Skeletal muscle tissue (tissue), 3 donors: ENCODE measurements at regions not wholly inside any gene's neighbourhood (a gene's known extent, or its start where the extent isn't known, plus 50 kb on each side); places are given as distances from the start of the nearest gene placed in this dataset.
"Not testable (repeated sequence)": the region's sequence is repeated elsewhere in the genome, so short reads cannot be mapped to it uniquely, and the experiment has no call there.

ENCODE experiments used
- H3K27ac ChIP-seq: one replicate; pipeline ENCODE4 v1.7.0; 2013; ENCODE audit warnings: mild to moderate bottlenecking, low read depth, low read length, inconsistent platforms
- H3K27me3 ChIP-seq, 3 donors: one replicate each; pipeline ENCODE4 v1.7.0; 2013; ENCODE audit warnings: low read length in 3 of 3; ENCODE audit not compliant: control insufficient read depth in 3 of 3, insufficient read depth in 3 of 3
- H3K36me3 ChIP-seq, 3 donors: one replicate each; pipeline ENCODE4 v1.7.0; 2013; ENCODE audit warnings: low read length in 3 of 3; ENCODE audit not compliant: control insufficient read depth in 3 of 3, insufficient read depth in 3 of 3
- H3K4me1 ChIP-seq, 3 donors: one replicate each; pipeline ENCODE4 v1.7.0; 2013; ENCODE audit warnings: low read length in 3 of 3, mild to moderate bottlenecking in 3 of 3; ENCODE audit not compliant: control insufficient read depth in 3 of 3, insufficient read depth in 3 of 3
- H3K4me3 ChIP-seq, 3 donors: one replicate each; pipeline ENCODE4 v1.7.0; 2013; ENCODE audit warnings: low read length in 3 of 3
- H3K9ac ChIP-seq, 3 donors: one replicate each; pipeline ENCODE4 v1.7.0; 2013; ENCODE audit warnings: low read length in 3 of 3, mild to moderate bottlenecking in 3 of 3, moderate library complexity in 2 of 3, low read depth in 1 of 3
- H3K9me3 ChIP-seq, 3 donors: one replicate each; pipeline ENCODE4 v1.7.0; 2013; ENCODE audit warnings: low read length in 3 of 3; ENCODE audit not compliant: control insufficient read depth in 3 of 3
- donor health status: Osteomylitis.

DNA sequence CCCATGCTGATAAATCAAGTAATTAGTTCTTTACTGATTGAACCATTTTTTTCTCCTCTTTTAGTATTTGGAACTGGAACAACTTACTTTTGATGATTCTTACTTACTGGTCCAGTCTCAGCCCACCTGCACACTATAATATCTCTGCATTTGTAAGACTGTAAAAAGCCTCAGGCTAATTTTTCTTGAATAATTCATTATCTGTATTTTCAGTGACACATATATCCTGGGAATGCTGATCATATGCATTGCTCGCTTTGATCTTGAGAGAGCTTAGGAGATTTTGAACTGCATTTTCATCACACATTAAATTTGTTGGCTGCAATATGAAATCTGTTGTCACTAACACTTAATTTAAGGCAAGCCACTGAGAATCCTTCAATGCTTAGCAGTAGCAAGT lies 760.6 kb downstream of the EDEM1 start:
- Histone ChIP-seq H3K36me3 (no peaks in the 10 kb centered on the region), H3K27me3 (no peaks in the 10 kb centered on the region), H3K9ac (no peak overlapping the region), H3K4me1 (no peaks in the 10 kb centered on the region), H3K9me3 (no peaks in the 10 kb centered on the region), H3K4me3 (no peak overlapping the region), H3K27ac (no peak overlapping the region)

DNA sequence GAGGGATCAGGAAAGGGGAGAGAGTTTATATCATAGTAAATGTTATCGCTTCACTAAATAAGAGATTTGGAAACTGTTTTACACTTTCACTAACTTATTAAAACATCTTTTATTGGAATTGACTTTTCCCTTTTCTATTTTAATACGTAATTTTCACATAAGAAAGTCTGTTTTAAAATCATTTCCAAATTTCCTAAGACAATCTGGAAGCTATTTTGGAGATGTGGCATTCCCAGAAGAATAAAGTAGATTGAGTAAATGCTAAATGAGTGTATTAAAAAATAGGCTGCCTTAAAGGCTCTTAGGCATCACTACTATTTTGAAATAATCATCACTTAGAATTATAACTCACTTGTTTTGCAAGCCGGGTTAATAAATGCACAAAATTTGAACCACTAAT lies 763.5 kb downstream of the EDEM1 start:
- Histone ChIP-seq H3K36me3 (no peaks in the 10 kb centered on the region), H3K27ac (no peak overlapping the region), H3K4me3 (no peak overlapping the region), H3K9me3 (peaks cover 0 to 3% (median 0%) of the 10 kb centered on the region in 3 donors), H3K9ac (no peak overlapping the region), H3K27me3 (no peaks in the 10 kb centered on the region), H3K4me1 (no peaks in the 10 kb centered on the region)

DNA sequence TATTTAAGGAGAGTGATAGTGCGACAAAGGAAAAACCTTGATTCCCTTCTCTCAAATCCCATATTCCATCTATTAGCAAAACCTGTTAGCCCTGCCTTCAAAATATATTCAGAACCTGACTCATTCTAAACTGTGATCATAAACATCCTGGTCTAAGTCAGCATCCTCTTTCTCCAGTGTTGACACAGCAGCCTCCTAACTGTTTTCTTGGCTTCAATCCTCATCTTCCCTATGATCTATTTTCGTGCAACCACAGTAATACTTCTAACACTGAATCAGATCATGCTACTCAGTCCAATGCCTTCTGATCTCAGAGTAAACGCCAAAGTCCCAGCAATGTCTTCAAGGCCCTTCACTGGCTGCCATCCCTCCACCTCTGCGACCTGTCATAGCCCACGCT lies 785.1 kb downstream of the EDEM1 start:
- Histone ChIP-seq H3K4me3 (no peak overlapping the region), H3K36me3 (no peaks in the 10 kb centered on the region), H3K27me3 (no peaks in the 10 kb centered on the region), H3K9ac (no peak overlapping the region), H3K4me1 (no peaks in the 10 kb centered on the region), H3K9me3 (no peaks in the 10 kb centered on the region), H3K27ac (no peak overlapping the region)

DNA sequence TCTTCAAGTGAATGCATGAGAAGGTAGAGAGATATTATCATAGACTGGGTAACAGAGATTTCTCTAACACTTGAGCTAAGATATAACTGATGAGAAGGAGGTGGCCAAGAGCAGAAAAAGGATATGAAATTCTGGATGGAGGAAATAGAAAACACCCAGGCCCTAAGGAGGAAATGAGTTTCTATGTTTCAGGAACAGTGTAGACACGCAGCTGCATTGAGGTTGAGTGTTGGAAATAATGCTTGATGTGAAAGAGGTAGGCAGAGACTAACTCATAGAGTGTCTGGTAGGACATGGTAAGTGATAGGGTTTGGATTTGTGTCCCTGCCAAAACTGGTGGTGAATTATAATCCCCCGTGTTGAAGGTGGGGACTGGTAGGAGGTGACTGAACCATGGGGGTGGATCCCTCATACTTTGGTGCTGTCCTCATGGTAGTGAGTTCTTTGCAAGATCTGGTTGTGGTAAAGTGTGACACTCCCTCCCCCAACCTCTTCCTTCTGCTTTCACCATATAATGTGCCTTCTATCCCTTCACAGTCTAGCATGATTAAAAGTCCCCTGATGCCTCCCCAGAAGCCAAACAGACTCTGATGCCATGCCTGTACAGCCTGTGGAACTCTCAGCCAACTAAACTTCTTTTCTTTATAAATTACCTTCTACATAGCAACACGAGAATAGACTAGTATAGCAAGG lies 787.3 kb downstream of the EDEM1 start:
- Histone ChIP-seq H3K4me1 (no peaks in the 10 kb centered on the region), H3K27ac (no peak overlapping the region), H3K4me3 (no peak overlapping the region), H3K36me3 (no peaks in the 10 kb centered on the region), H3K9me3 (no peaks in the 10 kb centered on the region), H3K27me3 (no peaks in the 10 kb centered on the region), H3K9ac (no peak overlapping the region)

DNA sequence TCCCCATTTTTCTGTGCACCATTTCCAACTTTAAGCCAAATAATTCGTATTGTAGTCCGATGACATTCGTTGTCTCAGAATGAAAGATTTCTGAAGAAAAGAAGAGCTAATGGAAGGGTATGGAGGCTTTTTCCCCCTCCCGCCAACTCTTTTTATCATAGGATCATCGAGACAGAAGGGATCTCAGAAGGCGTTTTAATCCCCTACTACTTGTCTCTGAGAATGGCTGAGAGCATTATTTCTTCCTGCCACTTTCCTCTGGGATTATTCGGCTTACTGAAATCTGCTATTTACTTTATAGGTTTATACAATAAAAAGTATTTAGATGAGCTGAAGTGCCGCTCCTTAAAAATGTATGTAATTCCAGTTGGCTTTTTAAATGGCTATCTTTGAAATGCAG lies 789.8 kb downstream of the EDEM1 start:
- Histone ChIP-seq H3K27me3 (no peaks in the 10 kb centered on the region), H3K9me3 (no peaks in the 10 kb centered on the region), H3K4me3 (no peak overlapping the region), H3K4me1 (no peaks in the 10 kb centered on the region), H3K36me3 (no peaks in the 10 kb centered on the region), H3K9ac (no peak overlapping the region), H3K27ac (no peak overlapping the region)

DNA sequence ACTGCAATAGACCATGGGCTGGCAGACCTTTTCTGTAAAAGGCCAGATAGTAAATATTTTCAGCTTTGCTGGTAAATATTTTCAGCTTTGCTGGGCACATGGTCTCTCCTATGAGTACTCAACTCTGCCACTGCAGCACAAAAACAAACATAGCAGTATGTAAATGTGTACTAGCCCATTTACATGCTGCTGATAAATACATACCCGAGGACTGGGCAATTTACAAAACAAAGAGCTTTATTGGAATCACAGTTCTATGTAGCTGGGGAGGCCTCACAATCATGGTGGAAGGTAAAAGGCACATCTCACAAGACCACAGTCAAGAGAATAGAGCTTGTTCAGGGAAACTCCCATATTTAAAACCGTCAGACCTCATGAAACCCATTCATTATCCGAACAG lies 793.0 kb downstream of the EDEM1 start:
- Histone ChIP-seq H3K9me3 (no peaks in the 10 kb centered on the region), H3K4me3 (no peak overlapping the region), H3K27me3 (no peaks in the 10 kb centered on the region), H3K4me1 (no peaks in the 10 kb centered on the region), H3K9ac (no peak overlapping the region), H3K36me3 (no peaks in the 10 kb centered on the region), H3K27ac (no peak overlapping the region)

DNA sequence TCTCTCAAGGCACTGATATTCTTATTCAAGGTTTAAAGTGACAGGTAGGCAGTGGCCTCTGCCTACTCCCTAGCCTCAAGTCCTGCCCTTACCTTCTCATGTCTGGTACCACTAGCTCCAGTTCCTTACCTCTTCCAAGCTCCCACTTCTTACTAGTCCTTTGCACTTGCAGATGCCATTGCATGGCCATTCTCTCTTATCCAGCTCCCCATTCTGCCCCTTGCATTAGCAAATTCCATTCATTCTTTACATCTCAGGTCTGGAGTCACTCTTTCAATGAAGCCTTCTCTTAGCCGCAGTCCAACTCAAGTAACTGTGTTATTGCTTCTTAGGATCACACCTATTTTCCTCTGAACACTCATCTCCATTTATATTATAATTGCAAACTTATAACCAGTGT lies 807.1 kb downstream of the EDEM1 start:
- Histone ChIP-seq H3K4me3 (no peak overlapping the region), H3K9me3 (no peaks in the 10 kb centered on the region), H3K27me3 (no peaks in the 10 kb centered on the region), H3K4me1 (no peaks in the 10 kb centered on the region), H3K36me3 (no peaks in the 10 kb centered on the region), H3K9ac (no peak overlapping the region), H3K27ac (no peak overlapping the region)

DNA sequence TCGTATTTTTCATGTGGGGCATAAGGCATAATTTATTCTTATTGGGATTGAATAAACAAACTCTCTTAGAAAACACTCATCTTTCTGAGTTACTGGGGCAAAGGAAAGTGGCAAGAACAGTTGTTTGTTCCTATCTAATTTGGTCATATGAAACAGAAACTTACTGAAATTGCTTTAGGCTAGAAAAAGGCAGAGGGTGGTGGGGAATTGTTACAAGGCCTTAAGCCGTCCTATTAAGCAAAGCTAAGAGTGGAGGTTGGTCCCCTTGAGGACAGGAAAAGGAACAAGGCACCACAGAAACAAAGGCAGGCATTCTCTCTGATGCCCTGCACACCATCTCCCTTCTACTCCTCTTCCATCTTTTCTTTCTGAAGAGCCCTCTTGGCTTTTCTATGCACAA lies 830.9 kb downstream of the EDEM1 start:
- Histone ChIP-seq H3K27me3 (no peaks in the 10 kb centered on the region), H3K4me3 (no peak overlapping the region), H3K4me1 (no peaks in the 10 kb centered on the region), H3K36me3 (no peaks in the 10 kb centered on the region), H3K27ac (no peak overlapping the region), H3K9ac (no peak overlapping the region), H3K9me3 (peaks cover 0 to 3% (median 0%) of the 10 kb centered on the region in 3 donors)

DNA sequence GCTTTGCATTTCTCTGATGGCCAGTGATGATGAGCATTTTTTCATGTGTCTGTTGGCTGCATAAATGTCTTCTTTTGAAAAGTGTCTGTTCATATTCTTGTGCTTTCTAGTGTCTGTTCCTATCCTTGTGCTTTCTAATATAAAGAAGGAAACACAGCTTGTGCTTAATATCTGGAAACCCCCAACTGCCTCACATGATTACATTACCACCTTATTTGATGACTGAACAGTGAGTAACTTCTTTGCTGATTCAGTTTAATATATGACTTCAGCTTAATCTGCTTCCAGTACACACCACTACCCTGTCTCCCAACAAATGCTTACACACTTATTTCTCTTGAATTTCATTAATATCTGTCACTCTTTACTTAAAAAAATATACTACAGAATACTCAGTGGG lies 835.1 kb downstream of the EDEM1 start:
- Histone ChIP-seq H3K27ac (no peak overlapping the region), H3K27me3 (no peaks in the 10 kb centered on the region), H3K9me3 (no peaks in the 10 kb centered on the region), H3K4me1 (no peaks in the 10 kb centered on the region), H3K4me3 (no peak overlapping the region), H3K36me3 (no peaks in the 10 kb centered on the region), H3K9ac (no peak overlapping the region)

DNA sequence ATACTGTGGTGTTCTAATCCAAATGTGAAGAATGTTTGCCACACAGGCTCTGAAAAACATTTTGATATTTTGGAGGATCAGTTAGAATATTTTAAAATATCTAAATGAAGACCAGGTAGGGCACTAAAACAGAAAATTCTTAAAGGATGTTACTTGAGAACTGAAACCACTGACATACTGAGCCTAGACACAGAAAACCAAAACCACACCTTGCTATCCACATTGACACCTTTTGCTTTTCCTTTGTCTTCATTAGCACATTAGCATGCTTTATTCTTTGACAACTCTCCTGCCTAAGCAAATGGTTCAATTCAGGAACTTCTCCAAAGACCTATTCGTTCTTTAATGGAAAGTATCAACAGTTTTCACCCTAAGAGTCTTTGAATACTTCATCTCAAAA lies 835.9 kb upstream of the GRM7 start:
- no peak overlapping the region for H3K9ac ChIP-seq
- no peaks in the 10 kb centered on the region for H3K36me3 ChIP-seq
- peaks cover 0 to 2% (median 0%) of the 10 kb centered on the region in 3 donors for H3K9me3 ChIP-seq
- no peaks in the 10 kb centered on the region for H3K4me1 ChIP-seq
- no peak overlapping the region for H3K27ac ChIP-seq
- no peaks in the 10 kb centered on the region for H3K27me3 ChIP-seq
- H3K4me3 ChIP-seq, result no peak overlapping the region

DNA sequence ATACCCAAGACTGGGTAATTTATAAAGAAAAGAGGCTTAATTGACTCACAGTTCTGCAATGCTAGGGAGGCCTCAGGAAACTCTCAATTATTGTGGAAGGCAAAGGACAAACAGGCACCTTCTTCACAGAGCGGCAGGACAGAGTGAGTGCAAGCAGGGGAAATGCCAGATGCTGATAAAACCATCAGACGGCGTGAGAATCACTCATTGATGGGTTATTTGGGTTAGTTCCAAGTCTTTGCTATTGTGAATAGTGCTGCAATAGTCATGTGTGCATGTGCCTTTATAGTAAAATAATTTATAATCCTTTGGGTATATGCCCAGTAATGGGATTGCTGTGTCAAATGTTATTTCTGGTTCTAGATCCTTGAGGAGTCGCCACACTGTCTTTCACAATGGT lies 830.3 kb upstream of the GRM7 start:
- H3K27me3 ChIP-seq, H3K9ac ChIP-seq: not testable (repeated sequence)

More for the DNA sequence above, 830.3 kb upstream of the GRM7 start:
- not testable (repeated sequence) for H3K36me3 ChIP-seq, H3K27ac ChIP-seq, H3K4me1 ChIP-seq, H3K4me3 ChIP-seq, H3K9me3 ChIP-seq
